Fibroblast of villous mesenchyme (primary cell): ENCODE measurements at regions not wholly inside any gene's neighbourhood (a gene's known extent, or its start where the extent isn't known, plus 50 kb on each side); places are given as distances from the start of the nearest gene placed in this dataset.
A peak's percentile ranks its signal among the peaks of the same experiment; 100 is the strongest.
"Not testable (repeated sequence)": the region's sequence is repeated elsewhere in the genome, so short reads cannot be mapped to it uniquely, and the experiment has no call there.

Experiments
- DNase-seq: peaks from one replicate; pipeline ENCODE4 v3.0.0-alpha.2; 2010; ENCODE audit warnings: low read depth
- H3K4me3 ChIP-seq: 2 replicates; pipeline ENCODE4 v1.5.1; 2011; ENCODE audit warnings: low read depth, mild to moderate bottlenecking, low read length
- TF ChIP-seq, protein P1 (sequence below): IDR thresholded peaks from 2 replicates; pipeline ENCODE4 v1.5.1; 2012; ENCODE audit warnings: low read depth, mild to moderate bottlenecking, low read length; ENCODE audit not compliant: insufficient read depth

GRCh38 chr2:240191001-240191400 is 50.5 kb upstream of the OTOS start:
- DNase-seq: no peak
- no peak overlapping the region for H3K4me3 ChIP-seq
- TF ChIP-seq, protein P1, sequence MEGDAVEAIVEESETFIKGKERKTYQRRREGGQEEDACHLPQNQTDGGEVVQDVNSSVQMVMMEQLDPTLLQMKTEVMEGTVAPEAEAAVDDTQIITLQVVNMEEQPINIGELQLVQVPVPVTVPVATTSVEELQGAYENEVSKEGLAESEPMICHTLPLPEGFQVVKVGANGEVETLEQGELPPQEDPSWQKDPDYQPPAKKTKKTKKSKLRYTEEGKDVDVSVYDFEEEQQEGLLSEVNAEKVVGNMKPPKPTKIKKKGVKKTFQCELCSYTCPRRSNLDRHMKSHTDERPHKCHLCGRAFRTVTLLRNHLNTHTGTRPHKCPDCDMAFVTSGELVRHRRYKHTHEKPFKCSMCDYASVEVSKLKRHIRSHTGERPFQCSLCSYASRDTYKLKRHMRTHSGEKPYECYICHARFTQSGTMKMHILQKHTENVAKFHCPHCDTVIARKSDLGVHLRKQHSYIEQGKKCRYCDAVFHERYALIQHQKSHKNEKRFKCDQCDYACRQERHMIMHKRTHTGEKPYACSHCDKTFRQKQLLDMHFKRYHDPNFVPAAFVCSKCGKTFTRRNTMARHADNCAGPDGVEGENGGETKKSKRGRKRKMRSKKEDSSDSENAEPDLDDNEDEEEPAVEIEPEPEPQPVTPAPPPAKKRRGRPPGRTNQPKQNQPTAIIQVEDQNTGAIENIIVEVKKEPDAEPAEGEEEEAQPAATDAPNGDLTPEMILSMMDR: no peak

GRCh38 chr2:240192661-240193060 is 52.2 kb upstream of the OTOS start:
- no peak overlapping the region for H3K4me3 ChIP-seq
- no peak for DNase-seq
- TF ChIP-seq, protein P1: no peak

GRCh38 chr2:240194341-240194762 is 53.9 kb upstream of the OTOS start:
- not testable (repeated sequence) for H3K4me3 ChIP-seq
- peak; percentile 18 for DNase-seq

- no peak overlapping the region for H3K4me3 ChIP-seq
- TF ChIP-seq, protein P1: no peak
- DNase-seq: no peak
Measured at GRCh38 chr2:240195316-240195861, 54.9 kb upstream of the OTOS start.

DNA sequence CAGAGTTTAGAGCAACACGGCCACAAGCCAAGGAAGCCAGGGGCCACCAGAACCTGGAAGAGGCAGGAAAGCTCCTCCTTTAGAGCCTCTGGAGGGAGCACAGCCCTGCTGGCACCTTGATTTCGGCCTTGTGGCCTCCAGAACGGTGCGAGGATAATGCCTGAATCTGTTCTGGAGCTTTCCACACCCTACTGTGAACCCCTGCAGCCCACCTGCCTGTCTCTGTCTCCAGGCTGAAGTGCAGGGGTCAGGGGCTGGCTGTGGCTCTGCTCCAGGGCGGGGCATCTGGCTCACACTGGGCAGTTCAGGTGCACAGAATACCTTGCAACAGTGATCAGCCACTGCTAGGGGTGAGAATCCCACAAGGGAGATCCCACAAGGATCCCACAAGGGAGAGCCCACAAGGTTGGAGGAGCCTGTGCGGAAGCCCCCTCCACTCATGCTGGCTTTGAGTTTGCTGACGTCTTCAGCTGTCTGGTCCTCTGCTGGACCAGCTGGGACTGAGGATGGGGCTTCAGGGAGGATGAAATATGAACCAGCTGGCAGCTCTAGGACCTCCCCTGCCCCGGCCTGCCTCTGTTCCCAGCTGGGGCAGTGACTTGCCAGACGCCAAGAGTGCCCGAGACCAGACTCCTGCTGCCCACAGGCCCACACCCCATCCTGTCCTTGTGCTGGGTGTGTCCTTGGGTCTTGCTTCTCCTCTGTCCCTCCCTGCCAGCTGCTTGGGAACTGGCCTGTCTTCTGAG is 56.4 kb upstream of the OTOS start:
- TF ChIP-seq, protein P1: no peak
- no peak for DNase-seq

GRCh38 chr2:240197462-240198139 is 57.1 kb upstream of the OTOS start:
- no peak for DNase-seq
- H3K4me3 ChIP-seq: no peak overlapping the region
- TF ChIP-seq, protein P1: no peak

More for the DNA sequence above, 56.4 kb upstream of the OTOS start:
- H3K4me3 ChIP-seq: no peak overlapping the region

- H3K4me3 ChIP-seq: no peak overlapping the region
- no peak for DNase-seq
- TF ChIP-seq, protein P1: no peak
Measured at GRCh38 chr2:240198226-240198625, 57.8 kb upstream of the OTOS start.
